Right cardiac atrium (tissue), 5 donors: ENCODE measurements at regions not wholly inside any gene's neighbourhood (a gene's known extent, or its start where the extent isn't known, plus 50 kb on each side); places are given as distances from the start of the nearest gene placed in this dataset.
"Not testable (repeated sequence)": the region's sequence is repeated elsewhere in the genome, so short reads cannot be mapped to it uniquely, and the experiment has no call there.

Source experiments
- ATAC-seq, 2 donors: fragments of 200-7000 bp; cut with Tn5 transposase; one replicate each; pipeline versions ENCODE4 v1.8.0 to v1.9.1; 2020; ENCODE audit warnings: moderate library complexity in 2 of 2, mild to moderate bottlenecking in 1 of 2
- DNase-seq, 3 donors: peaks; one replicate each; pipeline ENCODE4 v3.0.0-alpha.2; 2020
- H3K27ac ChIP-seq: one replicate; pipeline ENCODE4 v1.5.1; 2013; ENCODE audit warnings: mild to moderate bottlenecking, low read length, control low read depth, moderate library complexity
- H3K27me3 ChIP-seq: one replicate; pipeline ENCODE4 v1.6.1; 2013; ENCODE audit not compliant: control insufficient read depth, insufficient read depth
- H3K4me1 ChIP-seq: one replicate; pipeline ENCODE4 v1.6.1; 2013; ENCODE audit warnings: low read length; ENCODE audit not compliant: control insufficient read depth, insufficient read depth
- H3K4me3 ChIP-seq: one replicate; pipeline ENCODE4 v1.5.1; 2013; ENCODE audit warnings: low read length, control low read depth
- H3K9me3 ChIP-seq: one replicate; pipeline ENCODE4 v1.6.1; 2013; ENCODE audit warnings: low read length; ENCODE audit not compliant: control insufficient read depth
- WGBS: extraction: QIAGEN DNeasy Blood & Tissue Kit; methylation state at CpG from one replicate; pipeline ENCODE4 v1.1.7; 2013; 5-methylcytosine and 5-hydroxymethylcytosine counted together
- intact Hi-C, 4 donors: fragments of 100-400 bp; cut with DNase I; formaldehyde crosslinking; loops; one replicate each; pipeline versions ENCODE4 v1.11.0 to v1.14.0; 2022 to 2023
- donor health status: healthy with polysubstance abuse.
- donor health status: DM: no; HTN: yes; CAD: no.
- donor health status: DM: no; HTN: no; CAD: no.
- donor health status: DM: no; HTN: yes; CAD: no; lungs with severe emphysema.
- donor health status: DM: yes; HTN: yes; CAD: no.

- ATAC-seq, result no peak
Measured at GRCh38 chr6:76843054-76843822, 620.1 kb downstream of the HTR1B start.

GRCh38 chr6:76840865-76841264 is 622.4 kb downstream of the HTR1B start:
- Histone ChIP-seq H3K4me3 (no peak overlapping the region), H3K9me3 (no peaks in the 10 kb centered on the region), H3K4me1 (no peaks in the 10 kb centered on the region), H3K27me3 (no peaks in the 10 kb centered on the region), H3K27ac (no peak overlapping the region)
- intact Hi-C loops, result no loop called here
- ATAC-seq (no peak), DNase-seq (no peak)
- 83% methylated on average over 3 of the region's 3 CpGs for WGBS

More at GRCh38 chr6:76843054-76843822, 620.1 kb downstream of the HTR1B start:
- Histone ChIP-seq H3K4me1 (no peaks in the 10 kb centered on the region), H3K27me3 (no peaks in the 10 kb centered on the region), H3K4me3 (no peak overlapping the region), H3K9me3 (no peaks in the 10 kb centered on the region), H3K27ac (no peak overlapping the region)
- DNase-seq, result no peak
- intact Hi-C loops, result no loop called here
- WGBS, result 0% methylated on average over 1 of the region's 1 CpG

- Histone ChIP-seq H3K27me3 (no peaks in the 10 kb centered on the region), H3K27ac (no peak overlapping the region), H3K4me1 (no peaks in the 10 kb centered on the region), H3K4me3 (no peak overlapping the region), H3K9me3 (no peaks in the 10 kb centered on the region)
- 82% methylated on average over 3 of the region's 3 CpGs for WGBS
- intact Hi-C loops, result no loop called here
- no peak for DNase-seq
- no peak for ATAC-seq
Measured at GRCh38 chr6:76840041-76840745, 623.1 kb downstream of the HTR1B start.

GRCh38 chr6:76839505-76839904 is 623.8 kb downstream of the HTR1B start:
- 71% methylated on average over 2 of the region's 2 CpGs for WGBS
- ATAC-seq, result no peak
- H3K27ac ChIP-seq, result no peak overlapping the region
- no peaks in the 10 kb centered on the region for H3K4me1 ChIP-seq
- no peaks in the 10 kb centered on the region for H3K9me3 ChIP-seq
- H3K27me3 ChIP-seq, result no peaks in the 10 kb centered on the region
- intact Hi-C loops, result no loop called here
- no peak overlapping the region for H3K4me3 ChIP-seq
- DNase-seq, result no peak

- intact Hi-C loops, result no loop called here
- no peaks in the 10 kb centered on the region for H3K4me1 ChIP-seq
- no peaks in the 10 kb centered on the region for H3K27me3 ChIP-seq
- no peak for ATAC-seq
- no peak overlapping the region for H3K4me3 ChIP-seq
- no peak for DNase-seq
- H3K9me3 ChIP-seq, result no peaks in the 10 kb centered on the region
- WGBS, result 78% methylated on average over 5 of the region's 5 CpGs
- no peak overlapping the region for H3K27ac ChIP-seq
Measured at GRCh38 chr6:76837564-76837963, 625.7 kb downstream of the HTR1B start.

GRCh38 chr6:76835695-76836094 is 627.6 kb downstream of the HTR1B start:
- H3K27ac ChIP-seq, result no peak overlapping the region
- WGBS, result 65% methylated on average over 1 of the region's 1 CpG
- ATAC-seq (no peak), DNase-seq (no peak)
- intact Hi-C loops, result no loop called here
- no peak overlapping the region for H3K4me3 ChIP-seq
- H3K4me1 ChIP-seq, result no peaks in the 10 kb centered on the region
- no peaks in the 10 kb centered on the region for H3K27me3 ChIP-seq
- H3K9me3 ChIP-seq, result no peaks in the 10 kb centered on the region

- no peaks in the 10 kb centered on the region for H3K4me1 ChIP-seq
- intact Hi-C loops, result no loop called here
- DNase-seq (no peak), ATAC-seq (no peak)
- H3K4me3 ChIP-seq, result no peak overlapping the region
- no peaks in the 10 kb centered on the region for H3K9me3 ChIP-seq
- no peak overlapping the region for H3K27ac ChIP-seq
- H3K27me3 ChIP-seq, result no peaks in the 10 kb centered on the region
- 0% methylated on average over 1 of the region's 1 CpG for WGBS
Measured at GRCh38 chr6:76835293-76835692, 628.0 kb downstream of the HTR1B start.

GRCh38 chr6:76834399-76834798 is 628.9 kb downstream of the HTR1B start:
- no peaks in the 10 kb centered on the region for H3K9me3 ChIP-seq
- no peak overlapping the region for H3K4me3 ChIP-seq
- DNase-seq (no peak), ATAC-seq (no peak)
- H3K27me3 ChIP-seq, result no peaks in the 10 kb centered on the region
- intact Hi-C loops, result no loop called here
- no peaks in the 10 kb centered on the region for H3K4me1 ChIP-seq
- H3K27ac ChIP-seq, result no peak overlapping the region

GRCh38 chr6:76831299-76831698 is 632.0 kb downstream of the HTR1B start:
- Histone ChIP-seq H3K27me3 (no peaks in the 10 kb centered on the region), H3K4me1 (no peaks in the 10 kb centered on the region), H3K27ac (no peak overlapping the region), H3K4me3 (no peak overlapping the region), H3K9me3 (no peaks in the 10 kb centered on the region)
- intact Hi-C loops, result no loop called here
- DNase-seq (no peak), ATAC-seq (no peak)
- 54% methylated on average over 3 of the region's 3 CpGs for WGBS

- H3K4me1 ChIP-seq, H3K4me3 ChIP-seq, DNase-seq, H3K9me3 ChIP-seq, H3K27me3 ChIP-seq, intact Hi-C loops, H3K27ac ChIP-seq, ATAC-seq: not testable (repeated sequence)
- WGBS, result 83% methylated on average over 6 of the region's 6 CpGs
Measured at GRCh38 chr6:76823578-76823977, 639.7 kb downstream of the HTR1B start.

- no peak overlapping the region for H3K4me3 ChIP-seq
- no peak overlapping the region for H3K27ac ChIP-seq
- no peaks in the 10 kb centered on the region for H3K9me3 ChIP-seq
- 94% methylated on average over 4 of the region's 4 CpGs for WGBS
- no peaks in the 10 kb centered on the region for H3K27me3 ChIP-seq
- intact Hi-C loops, result no loop called here
- ATAC-seq, result no peak
- DNase-seq, result no peak
- no peaks in the 10 kb centered on the region for H3K4me1 ChIP-seq
Measured at GRCh38 chr6:76818451-76818850, 644.8 kb downstream of the HTR1B start.
